DMS53 (cell line): ENCODE measurements at regions not wholly inside any gene's neighbourhood (a gene's known extent, or its start where the extent isn't known, plus 50 kb on each side); places are given as distances from the start of the nearest gene placed in this dataset.
A peak's percentile ranks its signal among the peaks of the same experiment; 100 is the strongest.

ENCODE experiments used
- DNase-seq: peaks from one replicate; lab custom pipeline; 2025; lab: John Stamatoyannopoulos, UW

DNA sequence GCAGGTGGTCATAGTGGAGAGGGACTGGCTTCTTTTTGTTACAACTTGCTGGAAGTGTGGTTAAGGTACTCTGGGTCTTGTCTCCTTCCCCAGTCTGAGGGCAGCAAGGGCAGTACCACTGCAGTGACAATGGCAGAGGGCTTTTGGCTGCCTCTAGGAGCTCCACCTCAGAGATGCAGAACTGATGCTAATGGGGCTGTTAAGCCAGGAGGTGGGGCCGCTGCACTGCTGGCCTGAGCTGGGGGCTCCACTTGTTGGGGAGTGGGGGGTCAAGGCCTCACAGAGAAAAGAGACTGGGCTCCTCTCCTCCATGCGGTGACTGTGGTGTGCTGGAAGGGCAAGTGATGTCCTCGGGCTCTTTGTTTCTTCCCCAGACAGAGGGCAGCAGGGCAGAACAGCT, 135.7 kb downstream of the DSEL start:
- no peak for DNase-seq

DNA sequence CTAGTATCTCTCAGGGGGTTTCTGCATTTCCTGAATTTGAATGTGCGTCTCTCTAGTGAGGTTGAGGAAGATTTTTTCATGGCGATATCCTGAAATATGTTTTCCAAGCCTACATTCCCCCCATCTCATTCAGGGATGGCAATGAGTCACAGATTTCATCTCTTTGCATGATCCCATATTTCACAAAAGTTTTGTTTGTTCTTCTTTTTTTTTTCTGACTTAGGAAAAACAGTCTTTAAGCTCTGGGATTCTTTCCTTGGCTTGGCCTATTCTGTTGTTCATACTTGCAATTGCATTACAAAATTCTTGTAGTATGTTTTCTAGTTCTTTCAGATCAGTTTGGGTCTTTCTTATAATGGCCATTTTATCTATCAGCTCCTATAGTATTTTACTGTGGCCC, 136.5 kb downstream of the DSEL start:
- DNase-seq = no peak

DNA sequence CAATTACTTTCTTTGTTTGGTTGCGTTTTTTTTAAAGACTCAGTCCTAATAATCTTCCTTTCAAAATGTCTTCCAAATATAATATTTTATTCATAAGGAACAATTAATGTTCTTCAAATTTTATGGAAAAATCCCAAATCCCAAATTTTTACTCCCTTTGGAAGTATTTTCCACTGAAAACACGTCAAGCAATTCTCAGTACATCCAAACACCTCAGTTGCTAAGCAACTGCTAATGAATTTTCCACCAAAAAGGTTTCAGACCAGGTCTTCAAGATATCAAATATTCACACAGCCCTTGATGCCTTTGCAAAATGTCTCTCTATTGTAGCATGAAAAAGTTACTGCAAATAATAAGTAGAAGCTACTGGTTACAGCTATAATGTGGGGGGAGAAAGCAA, 140.1 kb downstream of the DSEL start:
- DNase-seq = no peak

DNA sequence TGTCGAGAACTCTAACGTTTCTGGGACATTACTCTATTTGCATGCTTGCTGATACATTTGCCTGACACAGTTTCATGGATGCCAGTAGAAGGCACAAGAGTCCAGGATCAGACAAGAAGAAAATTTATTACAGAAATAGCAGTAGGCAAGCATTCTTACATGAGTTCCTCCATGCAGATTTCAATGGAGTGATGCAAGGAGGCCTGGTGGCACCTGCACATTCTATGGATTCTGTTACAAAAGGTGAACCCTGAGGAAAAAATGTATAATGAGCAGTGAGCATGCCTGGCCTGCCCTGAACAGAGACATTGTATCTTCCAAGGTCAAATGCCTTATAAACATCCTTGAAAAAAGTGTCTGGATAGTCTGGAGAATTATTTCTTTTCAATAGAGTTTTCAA, 142.9 kb downstream of the DSEL start:
- no peak for DNase-seq

DNA sequence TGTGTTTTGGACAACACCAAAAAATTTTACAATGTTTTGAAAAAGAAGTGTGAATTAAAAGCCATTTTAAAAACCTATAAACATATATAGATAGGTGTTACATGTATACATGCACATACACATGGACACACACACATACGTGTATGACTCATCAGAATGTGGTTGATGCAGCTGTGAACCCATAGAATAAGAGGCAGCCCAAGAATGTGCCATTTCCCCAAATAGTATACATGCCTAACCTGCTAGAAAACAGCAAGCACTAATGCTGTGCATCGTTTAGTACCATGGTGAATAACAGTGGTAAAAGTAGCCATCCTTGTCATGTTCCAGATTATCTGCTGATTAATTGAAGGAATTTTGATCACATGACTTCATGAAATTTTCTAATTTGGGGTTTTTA, 149.0 kb downstream of the DSEL start:
- DNase-seq = no peak

DNA sequence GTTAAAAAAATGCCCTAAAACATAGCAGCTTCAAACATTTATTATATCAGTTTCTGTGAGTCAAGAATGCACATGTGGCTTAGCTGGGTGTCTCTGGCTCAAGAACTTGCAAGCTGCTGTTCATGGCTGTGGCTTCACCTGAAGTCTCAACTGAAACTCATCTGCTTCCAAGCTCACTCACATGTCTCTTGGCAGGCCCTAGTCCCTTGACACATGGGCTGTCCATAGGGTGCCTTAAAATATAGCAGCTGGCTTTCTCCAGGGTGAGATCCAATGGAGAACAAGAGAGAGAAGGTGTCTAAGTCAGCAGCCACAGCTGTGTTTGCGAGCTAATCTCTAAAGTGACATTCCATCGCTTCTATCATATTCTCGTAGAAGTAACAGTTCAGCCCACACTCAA, 152.8 kb downstream of the DSEL start:
- peak; percentile 39 for DNase-seq

DNA sequence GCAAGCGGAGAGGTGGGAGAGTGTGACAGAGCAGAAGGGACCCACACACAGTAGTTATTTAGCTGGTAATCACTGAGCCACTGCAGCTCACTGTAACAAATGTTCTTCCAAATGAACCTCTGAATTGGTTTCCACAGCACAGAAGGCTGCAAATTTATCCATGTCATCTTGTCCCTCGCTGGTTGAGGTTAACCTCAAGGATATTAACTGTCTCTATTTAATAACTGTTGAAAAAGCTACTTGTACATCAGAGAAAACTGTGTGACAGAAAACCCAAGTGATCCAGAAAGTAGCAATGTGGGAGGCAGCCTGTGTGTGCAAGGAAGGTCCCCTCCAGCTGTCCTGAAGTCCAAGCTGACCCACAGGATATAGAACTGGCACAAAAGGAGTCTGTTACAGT, 153.6 kb downstream of the DSEL start:
- DNase-seq = no peak

DNA sequence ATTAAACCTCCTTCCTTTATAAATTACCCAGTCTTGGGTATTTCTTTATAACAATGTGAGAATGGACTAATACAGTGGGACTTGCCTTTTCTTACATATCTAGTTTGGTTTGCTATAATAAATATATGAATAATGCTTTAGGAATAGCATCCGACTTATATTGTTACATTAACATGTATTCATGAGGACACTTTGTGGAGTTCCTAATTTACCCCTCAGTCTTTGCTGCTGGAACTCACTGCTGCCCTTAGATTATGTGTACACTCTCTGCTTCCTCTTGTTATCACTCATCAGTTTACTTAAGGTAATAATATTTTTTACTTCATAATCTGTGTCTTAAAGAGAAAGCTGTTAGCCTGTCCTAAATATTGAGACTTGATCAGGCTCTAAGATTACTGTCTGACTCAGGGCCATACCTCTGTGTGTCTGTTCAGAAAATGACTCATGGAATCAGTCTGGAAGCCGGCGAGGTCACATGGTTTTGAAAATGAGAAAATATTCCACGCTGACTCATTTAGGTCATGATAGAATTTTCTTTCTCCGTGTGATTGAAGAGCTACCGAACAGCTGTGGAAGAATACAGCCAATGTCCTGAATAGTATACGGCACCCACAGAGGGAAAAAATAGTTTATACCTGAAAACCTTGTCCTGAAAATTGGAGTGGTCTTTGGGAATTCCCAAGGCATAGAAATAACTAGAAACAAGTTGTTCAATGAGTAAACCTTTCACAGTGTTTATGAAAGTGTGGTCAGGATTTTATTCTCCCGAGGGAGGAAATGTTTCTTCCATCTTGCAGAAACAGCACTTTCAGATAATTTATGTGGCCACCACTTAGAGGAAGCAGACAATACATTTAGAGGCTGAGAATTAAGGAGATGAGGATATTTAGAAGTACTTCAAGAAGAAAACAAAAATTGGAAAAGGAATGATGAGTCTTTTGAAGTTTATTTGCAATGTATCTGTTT, 156.4 kb downstream of the DSEL start:
- DNase-seq = peak; percentile 97

DNA sequence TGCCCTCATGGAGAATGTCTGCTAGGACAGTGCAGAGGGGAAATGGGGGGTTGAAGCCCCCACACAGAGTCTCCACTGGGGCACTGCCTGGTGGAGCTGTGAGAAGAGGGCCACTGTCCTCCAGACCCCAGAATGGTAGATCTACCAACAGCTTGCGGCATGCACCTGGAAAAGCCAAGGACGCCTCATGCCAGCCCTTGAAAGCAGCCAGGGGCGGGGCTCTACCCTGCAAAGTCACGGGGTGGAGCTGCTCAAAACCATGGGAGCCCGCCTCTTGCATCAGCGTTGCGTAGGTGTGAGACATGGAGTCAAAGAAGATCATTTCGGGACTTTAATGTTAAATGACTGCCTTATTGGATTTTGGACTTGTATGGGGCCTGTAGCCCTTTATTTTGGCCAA, 157.6 kb downstream of the DSEL start:
- no peak for DNase-seq

DNA sequence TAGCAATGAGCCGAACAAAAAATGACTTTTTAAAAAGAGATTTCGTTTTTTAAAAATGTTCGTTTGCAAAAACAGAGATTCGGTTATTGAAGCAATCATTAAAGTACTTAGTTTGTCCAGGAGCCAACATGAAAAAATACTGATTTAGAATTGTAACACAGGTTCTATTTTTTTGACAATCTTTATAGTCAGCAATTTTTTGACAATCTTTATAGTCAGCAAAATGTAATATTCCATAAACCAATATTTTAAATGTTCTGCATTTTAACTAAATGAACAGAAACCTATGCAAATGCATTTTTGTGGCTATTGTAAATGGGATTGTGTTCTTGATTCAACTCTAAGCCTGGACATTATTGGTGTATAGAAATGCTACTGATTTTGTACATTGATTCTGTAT, 161.8 kb downstream of the DSEL start:
- no peak for DNase-seq

DNA sequence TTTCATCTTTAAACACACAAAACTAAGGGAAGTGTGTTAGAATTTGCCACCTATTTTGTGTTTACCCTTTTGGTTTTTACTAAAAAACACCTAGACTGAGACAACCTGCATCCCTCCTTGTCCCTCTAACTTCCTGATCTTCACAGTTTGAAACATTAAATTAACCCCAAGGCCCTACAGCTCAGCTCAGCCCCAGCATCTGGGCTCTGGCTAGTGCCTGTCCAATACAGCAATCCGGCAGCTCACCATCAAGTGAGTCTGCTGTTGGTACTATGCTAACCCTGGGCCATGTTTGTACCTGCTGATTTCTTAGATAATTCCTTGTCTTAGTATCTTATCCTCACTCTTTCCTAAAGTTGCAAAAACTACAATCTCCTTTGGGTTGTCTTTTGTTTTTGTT, 162.4 kb downstream of the DSEL start:
- DNase-seq = no peak

DNA sequence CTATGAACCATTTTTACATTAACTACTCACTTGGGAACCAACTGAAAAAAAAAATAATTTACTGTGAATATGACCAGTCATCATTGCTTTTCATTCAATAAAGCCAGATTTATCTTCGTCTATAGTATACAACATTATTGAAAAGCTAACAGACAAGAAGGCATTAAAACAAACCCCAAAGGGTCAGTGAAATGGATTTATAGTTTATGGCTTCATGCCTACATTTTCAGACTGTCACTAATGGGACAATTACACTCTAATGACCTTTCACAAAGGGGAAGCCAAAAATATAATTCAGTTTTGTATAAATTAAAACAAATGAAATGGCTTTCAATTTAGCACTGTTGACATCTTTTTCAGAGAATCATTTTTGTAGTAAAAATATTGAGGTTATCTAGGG, 169.1 kb downstream of the DSEL start:
- no peak for DNase-seq

DNA sequence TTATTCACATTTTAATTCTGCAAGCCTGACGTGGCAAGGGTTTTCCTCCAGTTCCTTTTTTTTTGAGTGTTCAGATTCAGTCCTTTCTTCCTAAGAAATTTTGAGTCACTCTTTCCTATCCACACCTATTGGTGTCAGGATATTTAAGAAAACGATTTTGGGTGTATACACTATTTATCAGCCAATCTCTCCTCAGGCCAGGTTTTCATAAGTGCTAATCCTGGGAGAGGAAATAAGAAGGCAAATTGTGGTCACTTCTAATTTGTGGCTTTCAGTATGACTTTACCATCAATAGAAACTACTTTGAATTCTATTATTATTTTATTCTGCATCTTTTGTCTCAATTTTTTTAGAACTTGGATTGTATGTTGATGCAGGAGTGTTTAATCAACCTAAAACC, 174.4 kb downstream of the DSEL start:
- no peak for DNase-seq

DNA sequence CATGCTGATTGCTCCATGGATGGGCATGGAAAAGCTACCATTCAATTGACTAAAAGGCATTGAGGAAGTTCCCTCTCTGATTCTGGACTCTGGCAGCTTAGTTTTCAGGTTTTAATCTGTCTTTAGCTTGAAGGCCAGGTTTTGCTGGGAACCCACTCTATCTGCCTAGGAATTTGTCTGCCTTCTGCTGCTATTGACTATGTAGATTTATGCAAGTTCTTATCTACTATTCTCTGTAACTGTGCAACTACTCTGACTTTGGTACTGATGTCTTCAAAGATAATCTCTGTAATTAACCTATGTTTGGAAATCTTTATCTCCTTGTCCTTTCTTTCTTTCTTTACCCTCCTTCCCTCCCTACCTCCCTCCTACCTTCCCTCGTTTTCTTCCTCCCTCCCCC, 178.8 kb downstream of the DSEL start:
- no peak for DNase-seq

DNA sequence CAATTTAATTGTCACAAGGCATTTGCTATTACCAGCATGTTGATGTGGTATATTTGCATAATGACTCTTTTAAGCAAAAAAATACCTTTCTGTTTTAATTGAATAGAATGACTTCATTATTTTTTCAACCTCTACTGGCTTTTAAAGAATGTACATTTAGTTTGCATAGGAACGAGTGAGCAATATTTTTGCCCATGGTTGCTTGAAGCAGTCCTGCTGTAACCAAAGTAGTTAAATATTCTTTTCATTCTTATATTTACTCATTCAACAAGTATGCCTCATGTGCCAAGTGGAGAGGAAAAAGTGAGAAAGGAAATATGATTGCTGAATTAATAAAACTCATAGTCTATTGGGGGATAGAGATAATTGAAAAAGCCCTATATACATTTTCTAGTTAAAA, 184.7 kb downstream of the DSEL start:
- no peak for DNase-seq

DNA sequence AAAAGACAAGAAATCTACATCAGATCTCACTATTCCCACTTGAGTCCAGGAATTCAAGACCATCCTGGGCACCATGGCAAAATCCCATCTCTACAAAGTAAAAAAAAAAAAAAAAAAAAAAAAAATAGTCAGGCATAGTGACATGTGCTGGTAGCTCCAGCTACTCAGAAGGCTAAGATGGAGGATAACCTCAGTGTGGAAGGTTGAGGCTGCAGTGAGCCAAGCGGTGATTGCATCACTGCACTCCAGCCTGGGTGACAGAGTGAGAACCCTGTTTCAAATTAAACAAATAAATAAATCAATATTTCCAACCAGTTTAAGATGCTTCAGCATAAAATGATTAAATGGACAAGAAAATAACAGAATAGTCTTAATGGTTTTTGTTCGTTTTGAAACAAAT, 197.4 kb downstream of the DSEL start:
- no peak for DNase-seq

DNA sequence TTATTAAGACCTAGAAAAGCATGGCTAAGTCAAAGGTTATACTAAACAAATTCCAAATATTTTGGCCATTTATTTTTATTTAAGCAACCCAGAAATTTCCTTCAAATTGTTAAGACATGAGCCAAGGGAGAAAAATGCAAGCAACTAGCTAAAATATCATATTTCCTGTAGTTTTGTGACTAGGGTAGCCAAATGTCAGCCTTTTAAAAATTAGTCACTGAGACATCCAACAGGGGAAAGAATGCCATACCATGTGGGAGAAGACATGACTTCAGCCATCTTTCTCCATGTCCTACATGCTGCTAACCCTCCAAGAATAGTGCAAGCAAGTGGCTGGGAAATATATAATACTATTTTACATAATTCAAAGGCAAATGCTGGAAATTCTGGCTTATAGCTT, 197.9 kb downstream of the DSEL start:
- no peak for DNase-seq

DNA sequence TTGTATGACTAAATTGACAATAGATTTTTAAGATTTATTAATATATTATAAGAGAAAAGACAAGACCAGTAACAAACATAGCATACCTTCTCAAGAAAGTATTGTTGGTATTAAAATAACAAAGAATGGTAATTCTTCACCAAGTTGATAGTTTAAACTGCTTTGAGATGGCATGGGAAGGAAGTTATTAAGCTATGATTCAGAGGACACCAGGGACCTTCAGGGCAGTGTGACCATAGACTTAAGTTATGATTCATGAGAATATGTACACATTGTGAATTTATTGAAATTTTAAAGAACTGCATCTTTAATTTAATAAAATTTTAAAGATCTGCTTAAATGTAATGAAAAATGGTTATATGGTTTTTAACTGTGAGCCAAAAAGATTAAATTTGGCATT, 205.7 kb downstream of the DSEL start:
- no peak for DNase-seq

DNA sequence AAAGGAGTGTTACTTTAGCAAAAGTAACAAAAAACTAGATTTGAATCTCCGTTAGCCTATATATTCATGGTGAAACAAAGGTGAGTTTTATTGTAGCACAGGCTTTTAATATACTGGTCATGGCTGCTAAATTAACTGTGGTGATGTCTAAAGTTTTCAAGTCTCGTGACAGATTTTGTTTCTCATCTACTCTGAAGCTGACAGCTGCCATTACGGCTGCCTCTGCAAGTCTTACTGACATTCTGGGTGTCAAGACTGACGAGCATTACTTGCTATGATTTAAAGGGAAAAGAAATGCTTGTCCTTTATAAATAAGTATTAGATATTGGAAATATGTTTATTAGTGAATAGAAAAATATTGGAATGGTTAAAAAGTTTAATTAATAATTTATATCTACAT, 207.7 kb downstream of the DSEL start:
- no peak for DNase-seq

DNA sequence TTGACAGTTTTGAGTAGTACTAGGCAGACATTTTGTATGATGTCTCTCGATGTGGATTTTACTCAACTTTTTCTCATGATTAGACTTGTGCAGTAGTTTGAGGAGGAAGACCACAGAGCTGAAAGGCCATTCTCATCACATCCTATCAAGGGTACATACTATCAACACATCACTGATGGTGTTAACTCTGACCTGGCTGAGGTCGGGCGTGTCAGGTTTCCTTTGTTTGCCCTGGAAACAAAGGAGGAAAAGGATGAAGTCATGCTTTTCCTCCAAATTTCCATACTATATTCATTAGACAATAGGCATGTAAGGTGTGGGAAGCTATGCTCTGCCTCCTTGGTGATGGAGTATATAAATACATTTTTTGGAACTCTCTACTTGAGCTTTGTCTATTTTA, 211.1 kb downstream of the DSEL start:
- DNase-seq = peak; percentile 36

DNA sequence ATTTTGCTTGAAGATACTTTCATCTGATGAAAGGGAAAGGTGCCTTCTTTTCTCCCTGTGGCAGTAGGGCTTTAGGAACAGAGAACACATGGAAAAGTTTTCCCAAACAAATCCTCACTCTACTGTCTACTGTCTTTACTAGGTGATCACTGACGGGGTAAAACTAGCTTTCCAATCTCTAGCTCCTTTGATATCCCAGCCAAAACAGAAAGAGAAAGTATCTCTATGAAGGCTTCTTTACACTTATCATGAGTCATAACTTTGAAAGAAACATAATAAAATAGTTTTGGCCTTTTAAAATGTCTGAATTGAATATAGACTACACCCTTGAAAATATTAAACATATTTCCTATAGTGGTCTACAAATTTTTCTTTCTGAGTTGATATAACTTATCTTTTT, 214.5 kb downstream of the DSEL start:
- peak; percentile 23 for DNase-seq

DNA sequence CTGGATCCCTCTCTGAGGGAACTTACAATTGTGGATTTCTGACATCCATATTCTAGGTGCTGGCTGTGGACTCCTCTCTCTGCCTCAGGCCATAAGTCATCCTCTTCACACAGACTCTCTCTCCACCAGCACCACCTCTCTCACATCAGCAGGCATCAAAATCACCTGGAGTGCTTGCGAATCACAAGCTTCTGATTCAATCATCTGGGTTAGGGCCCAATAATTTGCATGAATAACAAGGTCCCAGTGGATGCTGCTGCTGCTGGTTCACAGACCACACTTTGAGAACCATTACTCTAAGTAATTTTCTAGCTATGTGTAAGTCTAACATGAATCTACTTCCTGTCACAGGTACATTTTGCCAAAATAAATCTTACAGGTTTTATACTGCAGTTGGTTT, 214.9 kb downstream of the DSEL start:
- DNase-seq = no peak

DNA sequence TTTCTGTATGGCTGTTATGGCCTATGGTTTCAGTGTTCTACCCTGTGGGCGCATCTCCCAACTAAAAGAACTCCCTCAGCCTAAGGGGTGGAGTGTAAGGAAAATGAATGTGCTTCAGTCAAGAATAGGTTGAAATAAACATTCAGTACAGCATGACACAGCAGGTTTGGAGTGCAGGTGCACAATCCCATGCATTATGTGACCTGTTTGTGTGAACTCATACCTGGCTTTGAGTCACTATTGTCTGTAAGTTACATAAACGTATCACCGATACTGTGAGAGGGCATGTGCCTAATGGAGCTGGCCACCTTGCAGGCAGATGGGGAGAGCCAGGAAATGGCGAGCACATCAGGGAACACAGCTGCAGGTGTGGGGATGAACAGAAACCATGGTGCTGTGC, 216.0 kb downstream of the DSEL start:
- peak; percentile 81 for DNase-seq

DNA sequence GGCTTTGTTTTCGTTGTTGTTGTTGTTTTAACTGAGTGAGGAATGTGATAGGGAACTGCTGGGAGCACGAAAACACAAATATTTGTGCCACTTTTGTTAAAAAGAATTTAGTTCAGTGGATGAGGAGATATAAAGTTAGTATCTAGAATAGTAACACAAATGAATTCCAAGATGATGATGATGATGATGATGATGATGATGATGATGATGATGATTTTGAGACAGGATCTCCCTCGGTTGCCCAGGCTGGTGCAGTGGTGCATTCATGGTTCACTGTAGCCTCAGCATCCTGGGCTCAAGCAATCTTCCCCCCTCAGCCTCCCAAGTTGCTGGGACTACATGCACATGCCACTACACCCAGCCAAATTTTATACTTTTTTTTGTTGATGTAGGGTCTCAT, 223.7 kb downstream of the DSEL start:
- no peak for DNase-seq
